SK-N-SH treated with all-trans-retinoic acid at 6 μM for 48 hours (cell line): ENCODE measurements at regions not wholly inside any gene's neighbourhood (a gene's known extent, or its start where the extent isn't known, plus 50 kb on each side); places are given as distances from the start of the nearest gene placed in this dataset.

Experiments
- ATAC-seq: fragments of 200-7000 bp; cut with Tn5 transposase; 3 replicates; pipeline ENCODE4 v1.9.1; 2020; ENCODE audit warnings: mild to moderate bottlenecking, moderate library complexity
- ARNTL ChIP-seq: fragments of 450-650 bp; formaldehyde crosslinking; IDR thresholded peaks from 2 replicates; pipeline ENCODE4 v1.5.0; 2020; ENCODE audit warnings: low read depth, mild to moderate bottlenecking, moderate library complexity, borderline replicate concordance
- CSDC2 ChIP-seq: fragments of 250-450 bp; sonication (Bioruptor Pico); IDR thresholded peaks from 2 replicates; pipeline ENCODE4 v1.5.0; 2020; ENCODE audit warnings: mild to moderate bottlenecking, moderate library complexity
- ESRRG ChIP-seq: fragments of 250-450 bp; sonication (Bioruptor Pico); IDR thresholded peaks from 2 replicates; pipeline ENCODE4 v1.6.1; 2021; ENCODE audit warnings: mild to moderate bottlenecking
- GLIS3 ChIP-seq: fragments of 250-450 bp; sonication (Bioruptor Pico); IDR thresholded peaks from 2 replicates; pipeline ENCODE4 v1.5.0; 2020; ENCODE audit warnings: mild to moderate bottlenecking, moderate library complexity
- ISL1 ChIP-seq: fragments of 250-450 bp; sonication (Bioruptor Pico); IDR thresholded peaks from 2 replicates; pipeline ENCODE4 v2.1.2; 2022; ENCODE audit warnings: mild to moderate bottlenecking, moderate library complexity
- OSR1 ChIP-seq: fragments of 250-450 bp; sonication (Bioruptor Pico); IDR thresholded peaks from 2 replicates; pipeline ENCODE4 v1.8.0; 2022; ENCODE audit warnings: moderate library complexity, mild to moderate bottlenecking, inconsistent platforms
- PPARA ChIP-seq: fragments of 250-450 bp; sonication (Bioruptor Pico); IDR thresholded peaks from 2 replicates; pipeline ENCODE4 v1.5.0; 2020; ENCODE audit warnings: mild to moderate bottlenecking, borderline replicate concordance
- RARB ChIP-seq: fragments of 250-450 bp; sonication (Bioruptor Pico); IDR thresholded peaks from 2 replicates; pipeline ENCODE4 v1.8.0; 2021; ENCODE audit warnings: mild to moderate bottlenecking, moderate library complexity
- SNAI2 ChIP-seq: fragments of 250-450 bp; sonication (Bioruptor Pico); IDR thresholded peaks from 2 replicates; pipeline ENCODE4 v1.5.0; 2020; ENCODE audit warnings: mild to moderate bottlenecking, moderate library complexity
- TCF4 ChIP-seq: fragments of 250-450 bp; sonication (Bioruptor Pico); IDR thresholded peaks from 2 replicates; pipeline ENCODE4 v1.8.0; 2021; ENCODE audit warnings: mild to moderate bottlenecking, moderate library complexity, borderline replicate concordance
- TOX ChIP-seq: fragments of 250-450 bp; sonication (Bioruptor Pico); IDR thresholded peaks from 2 replicates; pipeline ENCODE4 v1.8.0; 2021; ENCODE audit warnings: mild to moderate bottlenecking, moderate library complexity, borderline replicate concordance
- ZC3H10 ChIP-seq: fragments of 250-450 bp; sonication (Bioruptor Pico); IDR thresholded peaks from 2 replicates; pipeline ENCODE4 v1.5.1; 2021; ENCODE audit warnings: mild to moderate bottlenecking, moderate library complexity
- ZFP3 ChIP-seq: fragments of 250-450 bp; sonication (Bioruptor Pico); IDR thresholded peaks from 2 replicates; pipeline ENCODE4 v1.5.0; 2020; ENCODE audit warnings: mild to moderate bottlenecking, moderate library complexity
- ZFP30 ChIP-seq: fragments of 450-650 bp; formaldehyde crosslinking; IDR thresholded peaks from 2 replicates; pipeline ENCODE4 v1.5.0; 2022; ENCODE audit warnings: mild to moderate bottlenecking, moderate library complexity
- ZNF565 ChIP-seq: fragments of 450-650 bp; formaldehyde crosslinking; conservative IDR thresholded peaks from 2 replicates; pipeline ENCODE4 v1.5.0; 2020; ENCODE audit warnings: low read depth, mild to moderate bottlenecking, moderate library complexity
- ZNF70 ChIP-seq: fragments of 450-650 bp; formaldehyde crosslinking; IDR thresholded peaks from 2 replicates; pipeline ENCODE4 v1.5.0; 2020; ENCODE audit warnings: mild to moderate bottlenecking, moderate library complexity
- ZNF8 ChIP-seq: fragments of 450-650 bp; formaldehyde crosslinking; IDR thresholded peaks from 2 replicates; pipeline ENCODE4 v1.5.0; 2020; ENCODE audit warnings: mild to moderate bottlenecking, moderate library complexity
- TF ChIP-seq, protein P1 (sequence below): fragments of 250-450 bp; sonication (Bioruptor Pico); IDR thresholded peaks from 2 replicates; pipeline ENCODE4 v1.5.0; 2020; ENCODE audit warnings: mild to moderate bottlenecking, moderate library complexity
- TF ChIP-seq, protein P2 (sequence below): fragments of 250-450 bp; sonication (Bioruptor Pico); IDR thresholded peaks from 2 replicates; pipeline ENCODE4 v1.8.0; 2021; ENCODE audit warnings: low read depth, mild to moderate bottlenecking, moderate library complexity, borderline replicate concordance
- TF ChIP-seq, protein P3 (sequence below): fragments of 250-450 bp; sonication (Bioruptor Pico); IDR thresholded peaks from 2 replicates; pipeline ENCODE4 v1.8.0; 2020; ENCODE audit warnings: mild to moderate bottlenecking, moderate library complexity, borderline replicate concordance
- TF ChIP-seq, protein P4 (sequence below): fragments of 250-450 bp; sonication (Bioruptor Pico); IDR thresholded peaks from 2 replicates; pipeline ENCODE4 v1.5.1; 2021; ENCODE audit warnings: mild to moderate bottlenecking, moderate library complexity
- TF ChIP-seq, protein P5 (sequence below): fragments of 250-450 bp; sonication (Bioruptor Pico); IDR thresholded peaks from 2 replicates; pipeline ENCODE4 v1.5.1; 2020; ENCODE audit warnings: low read depth, mild to moderate bottlenecking, moderate library complexity

DNA sequence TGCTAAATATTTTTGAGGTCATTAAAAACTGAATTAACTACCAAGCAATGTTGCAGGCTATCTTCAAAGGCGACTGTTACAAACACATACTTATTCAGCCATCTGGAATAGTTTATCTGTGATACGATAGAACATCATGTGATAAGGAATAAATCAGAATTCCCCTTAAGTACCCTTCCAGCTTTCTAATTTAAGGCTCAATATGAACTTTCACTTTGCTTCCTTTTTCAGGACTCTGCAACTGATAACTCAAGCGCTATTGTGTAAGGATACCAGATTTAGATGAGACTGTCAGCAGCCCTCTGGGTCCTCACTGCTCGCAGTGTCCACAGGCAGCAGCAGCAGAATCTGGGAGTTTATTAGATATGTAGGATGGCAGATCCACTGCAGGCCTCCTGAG lies 416.3 kb downstream of the SPATA31D1 start (continued):
- TF ChIP-seq TCF4 (CRISPR knock-in tag) (peak; percentile 96), ARNTL (CRISPR knock-in tag) (no peak), TOX (CRISPR knock-in tag) (no peak), OSR1 (CRISPR knock-in tag) (no peak), CSDC2 (CRISPR knock-in tag) (no peak)

DNA sequence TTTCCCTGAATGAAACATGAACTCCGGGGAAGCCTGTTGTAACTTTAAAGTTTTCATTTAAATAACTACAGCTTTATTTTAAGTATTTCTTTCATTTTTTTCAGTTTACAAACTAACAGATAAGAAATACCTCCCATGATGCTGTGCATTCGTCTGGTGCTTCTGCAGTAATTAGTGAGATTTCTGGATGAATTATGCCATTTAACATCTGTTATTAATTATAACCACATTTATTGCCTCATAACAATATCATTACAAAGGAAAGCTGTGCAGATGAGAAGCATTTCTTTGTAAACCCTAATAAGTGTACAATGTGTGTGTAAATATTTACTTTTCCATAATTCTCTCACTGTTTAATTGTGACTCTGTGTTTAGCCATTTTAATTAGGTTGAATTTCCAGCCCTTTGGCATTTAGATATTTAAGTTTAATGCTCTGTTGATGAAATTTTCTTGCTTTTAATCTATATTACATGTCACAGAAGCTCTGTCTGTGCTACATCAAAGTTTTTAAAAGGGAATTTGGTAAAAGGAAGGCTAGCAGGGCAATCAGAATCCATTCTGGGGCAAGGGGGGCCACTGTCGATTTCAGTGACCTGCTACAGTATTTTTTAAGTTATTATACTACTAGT lies 418.0 kb downstream of the SPATA31D1 start:
- TF ChIP-seq OSR1 (CRISPR knock-in tag) = no peak
- no peak for TF ChIP-seq ARNTL (CRISPR knock-in tag)
- TF ChIP-seq, protein P1, sequence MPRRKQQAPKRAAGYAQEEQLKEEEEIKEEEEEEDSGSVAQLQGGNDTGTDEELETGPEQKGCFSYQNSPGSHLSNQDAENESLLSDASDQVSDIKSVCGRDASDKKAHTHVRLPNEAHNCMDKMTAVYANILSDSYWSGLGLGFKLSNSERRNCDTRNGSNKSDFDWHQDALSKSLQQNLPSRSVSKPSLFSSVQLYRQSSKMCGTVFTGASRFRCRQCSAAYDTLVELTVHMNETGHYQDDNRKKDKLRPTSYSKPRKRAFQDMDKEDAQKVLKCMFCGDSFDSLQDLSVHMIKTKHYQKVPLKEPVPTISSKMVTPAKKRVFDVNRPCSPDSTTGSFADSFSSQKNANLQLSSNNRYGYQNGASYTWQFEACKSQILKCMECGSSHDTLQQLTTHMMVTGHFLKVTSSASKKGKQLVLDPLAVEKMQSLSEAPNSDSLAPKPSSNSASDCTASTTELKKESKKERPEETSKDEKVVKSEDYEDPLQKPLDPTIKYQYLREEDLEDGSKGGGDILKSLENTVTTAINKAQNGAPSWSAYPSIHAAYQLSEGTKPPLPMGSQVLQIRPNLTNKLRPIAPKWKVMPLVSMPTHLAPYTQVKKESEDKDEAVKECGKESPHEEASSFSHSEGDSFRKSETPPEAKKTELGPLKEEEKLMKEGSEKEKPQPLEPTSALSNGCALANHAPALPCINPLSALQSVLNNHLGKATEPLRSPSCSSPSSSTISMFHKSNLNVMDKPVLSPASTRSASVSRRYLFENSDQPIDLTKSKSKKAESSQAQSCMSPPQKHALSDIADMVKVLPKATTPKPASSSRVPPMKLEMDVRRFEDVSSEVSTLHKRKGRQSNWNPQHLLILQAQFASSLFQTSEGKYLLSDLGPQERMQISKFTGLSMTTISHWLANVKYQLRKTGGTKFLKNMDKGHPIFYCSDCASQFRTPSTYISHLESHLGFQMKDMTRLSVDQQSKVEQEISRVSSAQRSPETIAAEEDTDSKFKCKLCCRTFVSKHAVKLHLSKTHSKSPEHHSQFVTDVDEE (CRISPR knock-in tag) = peak; percentile 94
- no peak for TF ChIP-seq ZFP30 (CRISPR knock-in tag)
- TF ChIP-seq ZNF70 (CRISPR knock-in tag) = peak; percentile 29; the same call in 1 of the 2 replicates
- TF ChIP-seq, protein P2, sequence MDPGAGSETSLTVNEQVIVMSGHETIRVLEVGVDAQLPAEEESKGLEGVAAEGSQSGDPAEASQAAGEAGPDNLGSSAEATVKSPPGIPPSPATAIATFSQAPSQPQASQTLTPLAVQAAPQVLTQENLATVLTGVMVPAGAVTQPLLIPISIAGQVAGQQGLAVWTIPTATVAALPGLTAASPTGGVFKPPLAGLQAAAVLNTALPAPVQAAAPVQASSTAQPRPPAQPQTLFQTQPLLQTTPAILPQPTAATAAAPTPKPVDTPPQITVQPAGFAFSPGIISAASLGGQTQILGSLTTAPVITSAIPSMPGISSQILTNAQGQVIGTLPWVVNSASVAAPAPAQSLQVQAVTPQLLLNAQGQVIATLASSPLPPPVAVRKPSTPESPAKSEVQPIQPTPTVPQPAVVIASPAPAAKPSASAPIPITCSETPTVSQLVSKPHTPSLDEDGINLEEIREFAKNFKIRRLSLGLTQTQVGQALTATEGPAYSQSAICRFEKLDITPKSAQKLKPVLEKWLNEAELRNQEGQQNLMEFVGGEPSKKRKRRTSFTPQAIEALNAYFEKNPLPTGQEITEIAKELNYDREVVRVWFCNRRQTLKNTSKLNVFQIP (CRISPR knock-in tag) = no peak
- peak; percentile 81; the same call in 1 of the 2 replicates for TF ChIP-seq GLIS3 (CRISPR knock-in tag)
- TF ChIP-seq, protein P3, sequence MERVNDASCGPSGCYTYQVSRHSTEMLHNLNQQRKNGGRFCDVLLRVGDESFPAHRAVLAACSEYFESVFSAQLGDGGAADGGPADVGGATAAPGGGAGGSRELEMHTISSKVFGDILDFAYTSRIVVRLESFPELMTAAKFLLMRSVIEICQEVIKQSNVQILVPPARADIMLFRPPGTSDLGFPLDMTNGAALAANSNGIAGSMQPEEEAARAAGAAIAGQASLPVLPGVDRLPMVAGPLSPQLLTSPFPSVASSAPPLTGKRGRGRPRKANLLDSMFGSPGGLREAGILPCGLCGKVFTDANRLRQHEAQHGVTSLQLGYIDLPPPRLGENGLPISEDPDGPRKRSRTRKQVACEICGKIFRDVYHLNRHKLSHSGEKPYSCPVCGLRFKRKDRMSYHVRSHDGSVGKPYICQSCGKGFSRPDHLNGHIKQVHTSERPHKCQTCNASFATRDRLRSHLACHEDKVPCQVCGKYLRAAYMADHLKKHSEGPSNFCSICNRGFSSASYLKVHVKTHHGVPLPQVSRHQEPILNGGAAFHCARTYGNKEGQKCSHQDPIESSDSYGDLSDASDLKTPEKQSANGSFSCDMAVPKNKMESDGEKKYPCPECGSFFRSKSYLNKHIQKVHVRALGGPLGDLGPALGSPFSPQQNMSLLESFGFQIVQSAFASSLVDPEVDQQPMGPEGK = no peak
- TF ChIP-seq SNAI2 = 0 out of 2 replicates have a peak, but pooled peaks have one; percentile 46
- TF ChIP-seq ZNF8 = peak; percentile 36; the same call in 1 of the 2 replicates
- TF ChIP-seq ZNF565 (CRISPR knock-in tag) = 0 out of 2 replicates have a peak, but pooled peaks have one; percentile 27
- TF ChIP-seq ISL1 (CRISPR knock-in tag) = peak; percentile 93
- TF ChIP-seq RARB (CRISPR knock-in tag) = no peak
- TF ChIP-seq, protein P4, sequence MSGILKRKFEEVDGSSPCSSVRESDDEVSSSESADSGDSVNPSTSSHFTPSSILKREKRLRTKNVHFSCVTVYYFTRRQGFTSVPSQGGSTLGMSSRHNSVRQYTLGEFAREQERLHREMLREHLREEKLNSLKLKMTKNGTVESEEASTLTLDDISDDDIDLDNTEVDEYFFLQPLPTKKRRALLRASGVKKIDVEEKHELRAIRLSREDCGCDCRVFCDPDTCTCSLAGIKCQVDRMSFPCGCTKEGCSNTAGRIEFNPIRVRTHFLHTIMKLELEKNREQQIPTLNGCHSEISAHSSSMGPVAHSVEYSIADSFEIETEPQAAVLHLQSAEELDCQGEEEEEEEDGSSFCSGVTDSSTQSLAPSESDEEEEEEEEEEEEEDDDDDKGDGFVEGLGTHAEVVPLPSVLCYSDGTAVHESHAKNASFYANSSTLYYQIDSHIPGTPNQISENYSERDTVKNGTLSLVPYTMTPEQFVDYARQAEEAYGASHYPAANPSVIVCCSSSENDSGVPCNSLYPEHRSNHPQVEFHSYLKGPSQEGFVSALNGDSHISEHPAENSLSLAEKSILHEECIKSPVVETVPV (CRISPR knock-in tag) = peak; percentile 95
- TF ChIP-seq ZC3H10 (CRISPR knock-in tag) = no peak
- no peak for TF ChIP-seq ZFP3 (CRISPR knock-in tag)
- TF ChIP-seq PPARA = no peak; the same call in 1 of the 2 replicates
- TF ChIP-seq, protein P5, sequence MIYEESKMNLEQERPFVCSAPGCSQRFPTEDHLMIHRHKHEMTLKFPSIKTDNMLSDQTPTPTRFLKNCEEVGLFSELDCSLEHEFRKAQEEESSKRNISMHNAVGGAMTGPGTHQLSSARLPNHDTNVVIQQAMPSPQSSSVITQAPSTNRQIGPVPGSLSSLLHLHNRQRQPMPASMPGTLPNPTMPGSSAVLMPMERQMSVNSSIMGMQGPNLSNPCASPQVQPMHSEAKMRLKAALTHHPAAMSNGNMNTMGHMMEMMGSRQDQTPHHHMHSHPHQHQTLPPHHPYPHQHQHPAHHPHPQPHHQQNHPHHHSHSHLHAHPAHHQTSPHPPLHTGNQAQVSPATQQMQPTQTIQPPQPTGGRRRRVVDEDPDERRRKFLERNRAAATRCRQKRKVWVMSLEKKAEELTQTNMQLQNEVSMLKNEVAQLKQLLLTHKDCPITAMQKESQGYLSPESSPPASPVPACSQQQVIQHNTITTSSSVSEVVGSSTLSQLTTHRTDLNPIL (CRISPR knock-in tag) = peak; percentile 75
- no peak for TF ChIP-seq CSDC2 (CRISPR knock-in tag)
- peak; percentile 100 for TF ChIP-seq TCF4 (CRISPR knock-in tag)
- peak; percentile 79; the same call in 1 of the 2 replicates for TF ChIP-seq ESRRG
- ATAC-seq = no peak

DNA sequence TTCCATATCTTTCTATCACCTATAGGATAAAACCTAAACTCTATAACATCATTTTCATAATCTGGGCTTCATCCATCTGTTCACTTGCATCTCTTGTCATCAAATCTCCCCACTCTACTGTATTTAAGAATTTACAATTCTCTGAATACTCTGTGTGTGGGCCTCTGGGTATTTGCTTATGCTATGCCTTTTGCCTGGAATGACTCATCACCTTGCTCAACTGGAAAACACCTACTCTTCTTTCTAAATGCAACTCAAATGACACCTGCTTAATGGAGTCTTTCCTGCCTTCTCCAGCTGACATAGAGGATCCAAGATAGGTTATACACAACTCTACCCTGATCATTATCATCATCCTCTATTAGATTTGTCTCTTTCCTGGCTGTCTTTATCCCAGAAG lies 421.7 kb downstream of the SPATA31D1 start:
- no peak for TF ChIP-seq ISL1 (CRISPR knock-in tag)
- TF ChIP-seq, all 23 proteins: peak for 0
- no peak for ATAC-seq
